Endodermal cell (in vitro differentiated cells): ENCODE measurements at regions not wholly inside any gene's neighbourhood (a gene's known extent, or its start where the extent isn't known, plus 50 kb on each side); places are given as distances from the start of the nearest gene placed in this dataset.

Experiments used
- DNase-seq: peaks from one replicate; pipeline ENCODE4 v3.0.0-alpha.2; 2017
- H3K27ac ChIP-seq: 2 replicates; pipeline ENCODE4 v1.5.1; 2013; ENCODE audit warnings: mild to moderate bottlenecking, low read depth, low read length, moderate library complexity
- H3K27me3 ChIP-seq: 2 replicates; pipeline ENCODE4 v1.6.1; 2013; ENCODE audit warnings: mild to moderate bottlenecking, low read length, moderate library complexity; ENCODE audit not compliant: insufficient read depth, control insufficient read depth, poor library complexity, severe bottlenecking
- H3K36me3 ChIP-seq: 2 replicates; pipeline ENCODE4 v1.7.0; 2013; ENCODE audit warnings: mild to moderate bottlenecking, low read length, moderate library complexity; ENCODE audit not compliant: control insufficient read depth, insufficient read depth
- H3K4me1 ChIP-seq: one replicate; pipeline ENCODE4 v1.7.0; 2013; ENCODE audit warnings: low read length; ENCODE audit not compliant: control insufficient read depth, insufficient read depth
- H3K4me3 ChIP-seq: 2 replicates; pipeline ENCODE4 v1.5.1; 2013; ENCODE audit warnings: mild to moderate bottlenecking, low read length, moderate library complexity
- H3K9ac ChIP-seq: 2 replicates; pipeline ENCODE4 v1.6.1; 2013; ENCODE audit warnings: mild to moderate bottlenecking, low read length, moderate library complexity; ENCODE audit not compliant: poor library complexity, severe bottlenecking; ENCODE audit errors: extremely low read depth
- H3K9me3 ChIP-seq: 2 replicates; pipeline ENCODE4 v1.6.1; 2013; ENCODE audit warnings: mild to moderate bottlenecking, low read length, moderate library complexity; ENCODE audit not compliant: control insufficient read depth
- H3K27ac Mint-ChIP-seq: 2 replicates; pipeline ENCODE4 v1.8.0; 2020; ENCODE audit warnings: mixed read lengths
- H3K27me3 Mint-ChIP-seq: 2 replicates; pipeline ENCODE4 v1.8.0; 2021; ENCODE audit warnings: mild to moderate bottlenecking, mixed read lengths; ENCODE audit not compliant: insufficient read depth
- H3K36me3 Mint-ChIP-seq: 2 replicates; pipeline ENCODE4 v1.8.0; 2020; ENCODE audit warnings: low read depth, mixed read lengths
- H3K4me1 Mint-ChIP-seq: 2 replicates; pipeline ENCODE4 v1.8.0; 2020; ENCODE audit warnings: mixed read lengths
- H3K4me3 Mint-ChIP-seq: 2 replicates; pipeline ENCODE4 v1.8.0; 2020; ENCODE audit warnings: mild to moderate bottlenecking, moderate library complexity, mixed read lengths
- H3K9me3 Mint-ChIP-seq: 2 replicates; pipeline ENCODE4 v1.8.0; 2020; ENCODE audit warnings: mild to moderate bottlenecking, mixed read lengths
- CTCF ChIP-seq: fragments of 200-600 bp; sonication (generic); conservative IDR thresholded peaks from 2 replicates; pipeline ENCODE4 v1.5.0; 2021; ENCODE audit warnings: antibody characterized with exemption, mild to moderate bottlenecking
- WGBS, 2 experiments: methylation state at CpG; one replicate each; pipeline versions ENCODE4 v1.1.5 to v1.1.7; 2013; ENCODE audit warnings: missing lambda C conversion rate in 2 of 2, mixed read lengths in 1 of 2; ENCODE audit not compliant: insufficient coverage in 1 of 2, insufficient read length in 1 of 2; 5-methylcytosine and 5-hydroxymethylcytosine counted together

GRCh38 chr10:36332926-36333325 lies 690.8 kb upstream of the FZD8 start:
- TF ChIP-seq CTCF: no peak
- Mint-ChIP-seq H3K4me1 (peaks cover 4% of the 10 kb centered on the region), H3K36me3 (no peaks in the 10 kb centered on the region), H3K9me3 (no peaks in the 10 kb centered on the region), H3K27ac (no peak overlapping the region), H3K4me3 (no peak overlapping the region), H3K27me3 (no peaks in the 10 kb centered on the region)
- WGBS, 2 experiments: 97 to 100% methylated on average over 1 to 3 of the region's 3 CpGs
- Histone ChIP-seq H3K9me3 (no peaks in the 10 kb centered on the region), H3K4me3 (no peak overlapping the region), H3K36me3 (no peaks in the 10 kb centered on the region), H3K4me1 (no peaks in the 10 kb centered on the region), H3K27ac (no peak overlapping the region), H3K9ac (no peak overlapping the region), H3K27me3 (no peaks in the 10 kb centered on the region)
- DNase-seq: no peak

- H3K27me3 ChIP-seq: no peaks in the 10 kb centered on the region
- H3K27me3 Mint-ChIP-seq: no peaks in the 10 kb centered on the region
Observed at GRCh38 chr10:36331121-36331520, 689.0 kb upstream of the FZD8 start.

GRCh38 chr10:36325815-36326214 lies 683.7 kb upstream of the FZD8 start:
- 96% methylated on average over 2 of the region's 2 CpGs; no CpG with 5 or more reads in 1 of the 2 experiments for WGBS, 2 experiments
- no peak overlapping the region for H3K4me3 Mint-ChIP-seq
- Histone ChIP-seq H3K9me3 (no peaks in the 10 kb centered on the region), H3K4me3 (no peak overlapping the region), H3K27ac (no peak overlapping the region), H3K4me1 (no peaks in the 10 kb centered on the region), H3K27me3 (no peaks in the 10 kb centered on the region), H3K9ac (no peak overlapping the region), H3K36me3 (no peaks in the 10 kb centered on the region)
- no peaks in the 10 kb centered on the region for H3K36me3 Mint-ChIP-seq
- no peaks in the 10 kb centered on the region for H3K9me3 Mint-ChIP-seq
- peaks cover 2% of the 10 kb centered on the region for H3K4me1 Mint-ChIP-seq
- no peak for TF ChIP-seq CTCF
- H3K27me3 Mint-ChIP-seq: no peaks in the 10 kb centered on the region
- no peak overlapping the region for H3K27ac Mint-ChIP-seq
- no peak for DNase-seq

More at GRCh38 chr10:36331121-36331520, 689.0 kb upstream of the FZD8 start:
- no peaks in the 10 kb centered on the region for H3K36me3 ChIP-seq
- H3K27ac ChIP-seq: no peak overlapping the region
- WGBS, 2 experiments: 95% methylated on average over 3 of the region's 3 CpGs; no CpG with 5 or more reads in 1 of the 2 experiments
- no peaks in the 10 kb centered on the region for H3K9me3 ChIP-seq
- H3K4me1 ChIP-seq: no peaks in the 10 kb centered on the region
- Mint-ChIP-seq H3K9me3 (no peaks in the 10 kb centered on the region), H3K36me3 (no peaks in the 10 kb centered on the region), H3K27ac (no peak overlapping the region), H3K4me3 (no peak overlapping the region), H3K4me1 (peaks cover 6% of the 10 kb centered on the region)
- no peak overlapping the region for H3K9ac ChIP-seq
- DNase-seq: no peak
- no peak overlapping the region for H3K4me3 ChIP-seq
- TF ChIP-seq CTCF: no peak
